Osteocyte (in vitro differentiated cells): ENCODE measurements at regions not wholly inside any gene's neighbourhood (a gene's known extent, or its start where the extent isn't known, plus 50 kb on each side); places are given as distances from the start of the nearest gene placed in this dataset.

ENCODE experiments used
- DNase-seq: peaks from one replicate; pipeline ENCODE4 v3.0.0; 2021; ENCODE audit warnings: mixed read lengths; ENCODE audit not compliant: unreplicated experiment; ENCODE audit errors: extremely low spot score
- H3K27ac Mint-ChIP-seq: one replicate; pipeline ENCODE4 v1.8.0; 2021; ENCODE audit warnings: mild to moderate bottlenecking, mixed read lengths; ENCODE audit not compliant: unreplicated experiment
- H3K27me3 Mint-ChIP-seq: one replicate; pipeline ENCODE4 v1.8.0; 2021; ENCODE audit warnings: mixed read lengths; ENCODE audit not compliant: unreplicated experiment
- H3K36me3 Mint-ChIP-seq: one replicate; pipeline ENCODE4 v1.8.0; 2021; ENCODE audit warnings: mixed read lengths; ENCODE audit not compliant: unreplicated experiment
- H3K4me1 Mint-ChIP-seq: one replicate; pipeline ENCODE4 v1.8.0; 2021; ENCODE audit warnings: mixed read lengths; ENCODE audit not compliant: unreplicated experiment
- H3K4me3 Mint-ChIP-seq: one replicate; pipeline ENCODE4 v1.8.0; 2021; ENCODE audit warnings: mild to moderate bottlenecking, moderate library complexity, mixed read lengths; ENCODE audit not compliant: unreplicated experiment
- H3K9me3 Mint-ChIP-seq: one replicate; pipeline ENCODE4 v1.8.0; 2021; ENCODE audit warnings: mixed read lengths; ENCODE audit not compliant: unreplicated experiment
- CTCF ChIP-seq: fragments of 200-600 bp; sonication (generic); IDR thresholded peaks from 2 replicates; pipeline ENCODE4 v1.5.0; 2021; ENCODE audit warnings: antibody characterized with exemption, mild to moderate bottlenecking, moderate library complexity

GRCh38 chrX:122906726-122907125, 277.4 kb upstream of the GRIA3 start:
- no peak for DNase-seq
- Mint-ChIP-seq H3K27me3 (no peaks in the 10 kb centered on the region), H3K27ac (no peak overlapping the region), H3K36me3 (no peaks in the 10 kb centered on the region), H3K4me1 (no peaks in the 10 kb centered on the region), H3K4me3 (no peak overlapping the region), H3K9me3 (peaks cover 69% of the 10 kb centered on the region)
- TF ChIP-seq CTCF, result no peak

GRCh38 chrX:122907375-122907774, 276.7 kb upstream of the GRIA3 start:
- no peak for DNase-seq
- no peak for TF ChIP-seq CTCF
- no peaks in the 10 kb centered on the region for H3K4me1 Mint-ChIP-seq
- H3K36me3 Mint-ChIP-seq, result no peaks in the 10 kb centered on the region
- H3K27me3 Mint-ChIP-seq, result no peaks in the 10 kb centered on the region
- H3K4me3 Mint-ChIP-seq, result no peak overlapping the region
- peaks cover 67% of the 10 kb centered on the region for H3K9me3 Mint-ChIP-seq
- no peak overlapping the region for H3K27ac Mint-ChIP-seq

GRCh38 chrX:122910697-122911096, 273.4 kb upstream of the GRIA3 start:
- H3K27ac Mint-ChIP-seq, result no peak overlapping the region
- H3K9me3 Mint-ChIP-seq, result peaks cover 64% of the 10 kb centered on the region
- H3K27me3 Mint-ChIP-seq, result no peaks in the 10 kb centered on the region
- DNase-seq, result no peak
- no peak overlapping the region for H3K4me3 Mint-ChIP-seq
- H3K36me3 Mint-ChIP-seq, result no peaks in the 10 kb centered on the region
- H3K4me1 Mint-ChIP-seq, result no peaks in the 10 kb centered on the region
- TF ChIP-seq CTCF, result no peak

- DNase-seq, result no peak
- TF ChIP-seq CTCF, result no peak
- Mint-ChIP-seq H3K4me1 (no peaks in the 10 kb centered on the region), H3K9me3 (peaks cover 63% of the 10 kb centered on the region), H3K27ac (no peak overlapping the region), H3K4me3 (no peak overlapping the region), H3K27me3 (no peaks in the 10 kb centered on the region), H3K36me3 (no peaks in the 10 kb centered on the region)
Measured at GRCh38 chrX:122913134-122913533, 270.9 kb upstream of the GRIA3 start.

- no peak for TF ChIP-seq CTCF
- Mint-ChIP-seq H3K27ac (no peak overlapping the region), H3K4me1 (no peaks in the 10 kb centered on the region)
Measured at GRCh38 chrX:122913764-122914163, 270.3 kb upstream of the GRIA3 start.

More at GRCh38 chrX:122913764-122914163, 270.3 kb upstream of the GRIA3 start:
- Mint-ChIP-seq H3K36me3 (no peaks in the 10 kb centered on the region), H3K4me3 (no peak overlapping the region), H3K9me3 (peaks cover 60% of the 10 kb centered on the region), H3K27me3 (no peaks in the 10 kb centered on the region)
- no peak for DNase-seq
